A673 (cell line): ENCODE measurements at regions not wholly inside any gene's neighbourhood (a gene's known extent, or its start where the extent isn't known, plus 50 kb on each side); places are given as distances from the start of the nearest gene placed in this dataset.

ENCODE experiments used
- EZH2 ChIP-seq: fragments of 200-600 bp; sonication (generic); IDR thresholded peaks from 2 replicates; pipeline ENCODE4 v1.6.1; 2017; ENCODE audit warnings: borderline replicate concordance, low read depth, mild to moderate bottlenecking, mixed read lengths, antibody characterized with exemption, low read length; ENCODE audit not compliant: poor library complexity, severe bottlenecking
- TF ChIP-seq, protein P1 (sequence below): fragments of 300-800, 200-600 bp; sonication (generic); conservative IDR thresholded peaks from 2 replicates; pipeline ENCODE4 v1.5.1; 2017; ENCODE audit warnings: low read depth, mild to moderate bottlenecking, antibody characterized with exemption, low read length, moderate library complexity, mixed read lengths

DNA sequence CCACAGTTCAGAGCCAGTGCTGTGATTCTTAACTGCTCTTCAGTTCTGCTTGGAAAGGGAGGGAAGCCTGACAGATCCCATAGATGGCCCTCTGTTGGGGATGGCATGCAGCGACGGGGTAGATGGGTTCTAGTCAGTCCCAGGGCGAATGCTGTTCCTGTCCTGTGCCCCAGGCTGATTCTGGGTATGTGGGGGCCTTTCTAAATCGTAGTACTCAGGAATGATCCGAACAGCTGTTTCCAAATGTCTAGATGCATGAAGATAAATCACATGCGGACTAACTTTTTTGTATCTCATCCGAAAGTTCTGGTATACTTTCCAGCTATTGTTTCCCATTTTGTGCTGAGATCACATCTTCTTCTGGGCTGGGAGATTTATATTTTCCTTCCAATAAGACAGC, 186.0 kb upstream of the MKI67 start:
- TF ChIP-seq, protein P1, sequence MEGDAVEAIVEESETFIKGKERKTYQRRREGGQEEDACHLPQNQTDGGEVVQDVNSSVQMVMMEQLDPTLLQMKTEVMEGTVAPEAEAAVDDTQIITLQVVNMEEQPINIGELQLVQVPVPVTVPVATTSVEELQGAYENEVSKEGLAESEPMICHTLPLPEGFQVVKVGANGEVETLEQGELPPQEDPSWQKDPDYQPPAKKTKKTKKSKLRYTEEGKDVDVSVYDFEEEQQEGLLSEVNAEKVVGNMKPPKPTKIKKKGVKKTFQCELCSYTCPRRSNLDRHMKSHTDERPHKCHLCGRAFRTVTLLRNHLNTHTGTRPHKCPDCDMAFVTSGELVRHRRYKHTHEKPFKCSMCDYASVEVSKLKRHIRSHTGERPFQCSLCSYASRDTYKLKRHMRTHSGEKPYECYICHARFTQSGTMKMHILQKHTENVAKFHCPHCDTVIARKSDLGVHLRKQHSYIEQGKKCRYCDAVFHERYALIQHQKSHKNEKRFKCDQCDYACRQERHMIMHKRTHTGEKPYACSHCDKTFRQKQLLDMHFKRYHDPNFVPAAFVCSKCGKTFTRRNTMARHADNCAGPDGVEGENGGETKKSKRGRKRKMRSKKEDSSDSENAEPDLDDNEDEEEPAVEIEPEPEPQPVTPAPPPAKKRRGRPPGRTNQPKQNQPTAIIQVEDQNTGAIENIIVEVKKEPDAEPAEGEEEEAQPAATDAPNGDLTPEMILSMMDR, result no peak
- TF ChIP-seq EZH2, result no peak
